IMR-90 (cell line): ENCODE measurements at regions not wholly inside any gene's neighbourhood (a gene's known extent, or its start where the extent isn't known, plus 50 kb on each side); places are given as distances from the start of the nearest gene placed in this dataset.
"Not testable (repeated sequence)": the region's sequence is repeated elsewhere in the genome, so short reads cannot be mapped to it uniquely, and the experiment has no call there.

ENCODE experiments used
- ATAC-seq: fragments of 200-7000 bp; cut with Tn5 transposase; 2 replicates; pipeline ENCODE4 v1.9.1; 2020; ENCODE audit warnings: low read depth, mild to moderate bottlenecking, moderate library complexity
- BruUV-seq: library from RNA; stranded (reverse); fragments of 400-500 nt; replicated peaks from 2 replicates; lab custom pipeline; 2021; lab: Mats Ljungman, UMichigan
- CTCF ChIA-PET: fragments of 300-600 bp; formaldehyde crosslinking; extraction: SDS; loops from one replicate; lab custom pipeline; 2021; ENCODE audit warnings: antibody characterized with exemption; lab: Yijun Ruan, JAX
- POLR2A ChIA-PET: fragments of 300-600 bp; sonication (Branson Sonifier 250); formaldehyde crosslinking; loops from one replicate; lab custom pipeline; 2022; ENCODE audit warnings: antibody characterized with exemption; ENCODE audit not compliant: unreplicated experiment; lab: Charles Lee
- DNase-seq: peaks from one replicate; pipeline ENCODE4 v3.0.0; 2013
- H2AFZ ChIP-seq: replicated peaks from 2 replicates; pipeline ENCODE3; 2013; ENCODE audit warnings: low read length, mild to moderate bottlenecking; ENCODE audit not compliant: poor library complexity
- H2AK5ac ChIP-seq: 2 replicates; pipeline ENCODE4 v1.6.1; 2013; ENCODE audit warnings: low read depth, low read length, inconsistent platforms
- H2AK9ac ChIP-seq: replicated peaks from 2 replicates; pipeline ENCODE3; 2013; ENCODE audit warnings: mild to moderate bottlenecking, low read depth, low read length, moderate library complexity; ENCODE audit not compliant: poor library complexity
- H2BK120ac ChIP-seq: 2 replicates; pipeline ENCODE4 v1.6.1; 2013; ENCODE audit warnings: low read depth, low read length, inconsistent platforms
- H2BK15ac ChIP-seq: 3 replicates; pipeline ENCODE4 v1.6.1; 2013; ENCODE audit warnings: low read depth, low read length, inconsistent platforms
- H2BK20ac ChIP-seq: 2 replicates; pipeline ENCODE4 v1.6.1; 2013; ENCODE audit warnings: low read depth, mild to moderate bottlenecking, inconsistent platforms, low read length, moderate library complexity
- H2BK5ac ChIP-seq: 2 replicates; pipeline ENCODE4 v1.6.1; 2013; ENCODE audit warnings: mild to moderate bottlenecking, low read depth, low read length, inconsistent platforms; ENCODE audit not compliant: poor library complexity, severe bottlenecking
- H3K14ac ChIP-seq: replicated peaks from 2 replicates; pipeline ENCODE4 v1.6.1; 2013; ENCODE audit warnings: low read depth, low read length, inconsistent platforms
- H3K18ac ChIP-seq: 2 replicates; pipeline ENCODE4 v1.6.1; 2013; ENCODE audit warnings: low read depth, low read length, control low read depth
- H3K23ac ChIP-seq: 2 replicates; pipeline ENCODE4 v1.6.1; 2013; ENCODE audit warnings: low read depth, low read length, inconsistent platforms
- H3K27ac ChIP-seq: 2 replicates; pipeline ENCODE4 v1.5.1; 2013; ENCODE audit warnings: mild to moderate bottlenecking, control low read depth, low read length; ENCODE audit not compliant: insufficient read depth
- H3K27me3 ChIP-seq: 2 replicates; pipeline ENCODE4 v1.6.1; 2013; ENCODE audit warnings: low read length; ENCODE audit not compliant: control insufficient read depth, insufficient read depth
- H3K36me3 ChIP-seq: 2 replicates; pipeline ENCODE4 v1.6.1; 2013; ENCODE audit warnings: low read length, mixed read lengths; ENCODE audit not compliant: control insufficient read depth, insufficient read depth
- H3K4ac ChIP-seq: 2 replicates; pipeline ENCODE4 v1.6.1; 2013; ENCODE audit warnings: low read depth, low read length, inconsistent platforms
- H3K4me1 ChIP-seq: 2 replicates; pipeline ENCODE4 v1.6.1; 2013; ENCODE audit warnings: low read length, mixed read lengths; ENCODE audit not compliant: control insufficient read depth, insufficient read depth
- H3K4me2 ChIP-seq: 2 replicates; pipeline ENCODE4 v1.6.1; 2013; ENCODE audit warnings: low read depth, mild to moderate bottlenecking, control low read depth, low read length, moderate library complexity
- H3K4me3 ChIP-seq: 2 replicates; pipeline ENCODE4 v1.5.1; 2013; ENCODE audit warnings: low read depth, mild to moderate bottlenecking, control low read depth, low read length, moderate library complexity; ENCODE audit not compliant: insufficient read depth
- H3K56ac ChIP-seq: 2 replicates; pipeline ENCODE4 v1.6.1; 2013; ENCODE audit warnings: low read length, inconsistent platforms; ENCODE audit not compliant: insufficient read depth; ENCODE audit errors: extremely low read depth
- H3K79me1 ChIP-seq, 2 experiments: 2 replicates each; pipeline ENCODE4 v1.6.1; 2013; ENCODE audit warnings: low read length in 2 of 2, inconsistent platforms in 1 of 2, low read depth in 1 of 2
- H3K9ac ChIP-seq: 2 replicates; pipeline ENCODE4 v1.6.1; 2013; ENCODE audit warnings: low read depth, low read length, control low read depth
- H3K9me1 ChIP-seq: 2 replicates; pipeline ENCODE4 v1.6.1; 2013; ENCODE audit warnings: low read length, inconsistent platforms; ENCODE audit not compliant: insufficient read depth
- H3K9me3 ChIP-seq: 2 replicates; pipeline ENCODE4 v1.6.1; 2013; ENCODE audit warnings: low read length; ENCODE audit not compliant: control insufficient read depth, insufficient read depth
- H4K20me1 ChIP-seq: 2 replicates; pipeline ENCODE4 v1.6.1; 2013; ENCODE audit warnings: low read length, inconsistent platforms; ENCODE audit not compliant: insufficient read depth
- H4K5ac ChIP-seq: 2 replicates; pipeline ENCODE4 v1.6.1; 2013; ENCODE audit warnings: mild to moderate bottlenecking, low read depth, low read length, control low read depth
- H4K8ac ChIP-seq, 2 experiments: 2 replicates each; pipeline ENCODE4 v1.6.1; 2013; ENCODE audit warnings: low read depth in 2 of 2, low read length in 2 of 2, control low read depth in 1 of 2, inconsistent platforms in 1 of 2
- H4K91ac ChIP-seq: 2 replicates; pipeline ENCODE4 v1.6.1; 2013; ENCODE audit warnings: low read depth, low read length, inconsistent platforms; ENCODE audit not compliant: insufficient read depth
- dilution Hi-C: fragments of 300-500 bp; cut with HindIII; formaldehyde crosslinking; loops from one replicate; pipeline ENCODE4 v1.14.3; 2018; ENCODE audit warnings: low sequenced_read_pairs; ENCODE audit not compliant: unreplicated experiment
- in situ Hi-C: fragments of 300-500 bp; cut with MboI; formaldehyde crosslinking; loops from 3 replicates; pipeline ENCODE4 v1.14.3; 2019; ENCODE audit warnings: low sequenced_read_pairs, inconsistent platforms, mixed read lengths
- intact Hi-C: fragments of 100-400 bp; cut with micrococcal nuclease; formaldehyde crosslinking; loops from 2 replicates; pipeline ENCODE4 v1.10.0; 2022

GRCh38 chr9:97145680-97146079 lies 106.7 kb upstream of the CTSV start:
- H3K4ac ChIP-seq, H3K14ac ChIP-seq, H4K8ac ChIP-seq, dilution Hi-C loops, BruUV-seq, H2BK5ac ChIP-seq, H3K4me2 ChIP-seq, H3K18ac ChIP-seq, H2AFZ ChIP-seq, H3K27me3 ChIP-seq, H3K9me3 ChIP-seq, H3K4me3 ChIP-seq, H3K4me1 ChIP-seq, intact Hi-C loops, H3K23ac ChIP-seq, H4K20me1 ChIP-seq, H3K9me1 ChIP-seq, DNase-seq, H4K5ac ChIP-seq, in situ Hi-C loops, H3K79me1 ChIP-seq, H2AK5ac ChIP-seq, H3K27ac ChIP-seq, H3K36me3 ChIP-seq, H2AK9ac ChIP-seq, H3K9ac ChIP-seq, H4K91ac ChIP-seq, CTCF ChIA-PET, H2BK15ac ChIP-seq, POLR2A ChIA-PET, H2BK120ac ChIP-seq, H3K56ac ChIP-seq, ATAC-seq, H2BK20ac ChIP-seq: not testable (repeated sequence)
